GM18867 (cell line): ENCODE measurements at regions not wholly inside any gene's neighbourhood (a gene's known extent, or its start where the extent isn't known, plus 50 kb on each side); places are given as distances from the start of the nearest gene placed in this dataset.

ENCODE experiments used
- ATAC-seq: cut with Tn5 transposase; IDR thresholded peaks from one replicate; pipeline ENCODE4 v1.9.1; 2021; ENCODE audit warnings: mild to moderate bottlenecking, moderate library complexity; ENCODE audit not compliant: unreplicated experiment

DNA sequence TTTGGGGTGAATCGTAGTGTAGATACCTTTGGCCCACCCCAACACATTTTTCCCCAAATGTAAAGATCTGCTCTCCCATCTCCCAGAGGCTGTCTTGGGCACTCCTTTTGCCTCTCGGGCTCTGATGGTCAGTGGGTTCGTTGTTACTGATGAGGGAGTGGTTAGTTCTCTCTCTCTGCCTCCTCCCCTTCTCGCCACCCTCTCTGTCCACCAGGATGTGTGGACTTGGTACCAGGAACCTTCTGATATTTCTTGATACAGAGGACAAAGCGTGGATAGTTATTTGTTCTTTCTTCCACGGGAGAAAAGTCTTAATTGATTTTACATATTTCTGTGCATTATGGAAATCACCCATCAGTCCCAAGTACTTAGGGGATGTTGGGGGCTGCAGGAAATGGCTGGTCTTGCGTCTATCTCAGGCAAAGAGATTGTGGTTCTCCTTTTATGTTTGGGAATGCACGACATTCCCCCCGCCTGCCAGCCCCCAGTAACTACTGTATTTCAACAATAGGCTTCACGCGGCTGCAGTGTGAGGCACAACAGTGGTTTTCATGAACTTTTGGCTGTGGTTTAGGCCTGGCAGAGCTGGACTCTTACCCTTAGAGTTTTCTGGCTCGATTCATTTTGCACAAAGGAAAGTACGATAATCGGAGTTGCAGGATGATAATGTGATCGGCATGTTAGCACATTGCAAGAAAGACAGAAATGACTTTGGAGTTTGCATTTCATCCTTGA is 79.0 kb upstream of the ZNF536 start:
- no peak for ATAC-seq

GRCh38 chr19:30297969-30298368 is 74.2 kb upstream of the ZNF536 start:
- no peak for ATAC-seq

- no peak for ATAC-seq
These were observed 69.0 kb upstream of the ZNF536 start for GRCh38 chr19:30303131-30303654.

DNA sequence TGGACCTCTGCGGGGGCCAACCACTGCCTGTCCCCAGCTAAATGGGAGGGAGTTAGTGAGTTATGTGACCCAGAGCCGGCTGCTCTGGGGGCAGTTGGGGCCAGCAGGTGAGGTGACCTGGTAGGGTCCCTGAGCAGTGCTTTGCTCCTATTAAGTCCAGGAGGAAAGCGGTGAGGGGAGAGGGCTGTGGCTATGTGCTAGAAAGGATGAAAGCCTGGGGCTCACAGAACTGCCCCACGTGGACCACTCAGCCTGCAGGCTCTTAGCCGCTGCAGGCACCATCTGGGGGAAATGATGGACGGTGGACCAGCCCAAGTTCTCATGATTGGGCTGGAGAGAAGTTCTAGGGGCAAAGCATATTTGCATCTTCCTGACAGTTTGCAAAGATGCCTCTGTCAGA is 67.6 kb upstream of the ZNF536 start:
- ATAC-seq, result no peak

GRCh38 chr19:30305346-30306060 is 66.7 kb upstream of the ZNF536 start:
- no peak for ATAC-seq

DNA sequence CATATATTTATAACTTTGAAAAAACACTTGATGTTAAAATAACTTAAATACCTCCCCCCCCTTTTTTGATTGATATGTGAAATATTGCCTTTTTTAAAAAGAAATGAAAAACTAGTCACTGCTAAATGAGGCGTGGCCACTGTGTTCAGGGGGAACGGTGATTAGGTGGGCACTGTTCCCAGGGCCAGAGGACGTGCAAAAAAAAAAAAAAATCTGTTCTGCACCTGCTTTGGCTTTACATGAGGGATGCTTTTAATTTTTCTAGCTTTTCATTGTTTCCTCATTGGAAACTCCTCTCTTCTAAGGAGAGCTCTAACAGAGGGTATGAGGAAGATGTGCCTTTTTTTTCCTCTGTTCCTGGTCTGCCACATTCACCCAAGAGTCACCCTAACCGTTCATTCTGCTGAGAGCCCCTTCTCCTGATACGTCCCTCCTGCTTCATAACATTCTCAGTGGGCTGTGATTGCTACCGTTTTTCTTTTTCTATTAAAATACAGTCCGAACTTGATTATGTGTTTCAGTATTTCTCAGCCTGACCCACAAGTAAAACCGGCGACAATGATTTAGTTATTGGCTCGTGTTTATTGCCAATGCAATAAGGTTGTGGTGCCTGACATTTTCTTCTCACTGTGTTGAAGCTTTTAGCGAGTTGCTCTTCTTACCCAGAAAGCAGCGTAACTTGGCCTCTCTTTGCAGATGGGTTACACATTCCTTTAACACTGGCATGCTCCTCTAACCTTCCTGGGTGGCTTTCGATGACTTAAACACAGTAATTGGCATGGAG is 64.8 kb upstream of the ZNF536 start:
- ATAC-seq, result no peak

GRCh38 chr19:30309176-30309575 is 63.0 kb upstream of the ZNF536 start:
- ATAC-seq, result no peak

- no peak for ATAC-seq
These were observed 62.1 kb upstream of the ZNF536 start for GRCh38 chr19:30309905-30310601.

DNA sequence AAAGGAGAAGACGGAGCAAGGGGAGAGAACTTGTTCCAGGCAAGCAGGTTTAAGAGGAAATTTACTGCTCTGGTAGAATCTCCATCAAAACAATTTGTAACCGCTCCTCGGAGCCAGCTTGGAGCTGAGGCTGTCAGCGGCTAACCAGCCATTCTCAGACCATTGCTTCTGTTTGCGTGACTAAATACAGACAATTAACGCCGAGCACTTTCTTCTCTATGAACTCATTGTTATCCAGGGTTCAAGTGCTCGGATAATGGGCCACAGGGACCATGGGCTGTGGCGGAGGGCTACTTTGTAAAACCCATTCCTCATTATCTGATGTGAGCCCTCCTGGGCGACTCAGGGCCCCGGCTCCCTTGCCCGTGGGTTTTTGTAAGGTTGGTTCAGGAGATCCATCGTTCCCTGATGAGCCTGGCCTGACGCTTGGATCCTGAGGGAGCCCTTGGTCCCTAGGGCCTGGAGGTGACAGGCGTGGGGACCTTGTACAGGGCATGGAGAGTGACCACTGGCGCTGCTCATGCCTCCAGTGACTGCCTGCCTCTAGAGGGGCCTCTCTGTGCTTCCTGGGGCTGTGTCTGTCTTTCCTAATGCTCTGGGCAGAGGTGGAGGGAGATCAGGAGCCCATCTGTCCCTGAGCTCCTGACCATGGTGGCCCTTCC is 61.5 kb upstream of the ZNF536 start:
- ATAC-seq, result no peak

- no peak for ATAC-seq
These were observed 60.3 kb upstream of the ZNF536 start for GRCh38 chr19:30311911-30312310.

DNA sequence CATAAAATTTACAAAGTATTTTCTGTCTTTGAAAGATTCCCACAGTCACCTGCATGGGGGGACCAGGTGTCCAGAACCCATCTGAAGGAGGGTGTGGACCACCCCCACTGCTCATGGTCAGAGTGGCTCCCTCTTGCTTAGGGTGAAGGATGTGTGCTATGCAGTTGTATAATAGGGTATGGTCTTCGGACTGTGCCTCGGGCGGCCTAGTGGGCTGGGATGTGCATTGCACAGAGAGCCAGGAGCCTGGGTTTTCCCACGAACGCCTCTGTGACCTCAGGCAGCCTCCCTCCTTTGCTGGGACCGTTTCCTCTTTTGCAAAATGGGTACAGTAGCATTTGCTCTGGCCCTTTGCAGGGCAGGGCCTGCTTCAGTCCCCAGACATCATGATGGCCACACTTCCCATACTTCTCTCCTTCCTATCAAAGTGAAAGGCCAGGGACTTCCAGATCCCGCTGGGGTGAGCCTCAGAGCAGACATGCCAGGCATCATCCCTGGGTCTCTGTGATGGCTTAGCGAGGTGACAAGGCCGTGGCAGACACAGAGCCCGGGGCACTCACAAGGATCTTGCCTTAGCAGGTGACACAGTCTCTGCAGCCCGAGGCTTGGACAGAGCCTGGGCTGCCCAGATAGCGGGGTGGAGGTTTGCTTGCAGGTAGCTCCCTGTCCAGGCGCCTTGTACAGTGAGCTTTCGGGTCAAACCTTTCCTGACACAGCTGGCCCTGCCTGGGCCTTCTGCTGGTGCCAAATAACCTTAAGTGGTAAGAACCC is 59.4 kb upstream of the ZNF536 start:
- ATAC-seq, result no peak

- ATAC-seq, result no peak
These were observed 58.8 kb upstream of the ZNF536 start for GRCh38 chr19:30313353-30313750.

GRCh38 chr19:30314056-30314804 is 58.0 kb upstream of the ZNF536 start:
- ATAC-seq, result no peak

- ATAC-seq, result no peak
These were observed 57.4 kb upstream of the ZNF536 start for GRCh38 chr19:30314805-30315155.

DNA sequence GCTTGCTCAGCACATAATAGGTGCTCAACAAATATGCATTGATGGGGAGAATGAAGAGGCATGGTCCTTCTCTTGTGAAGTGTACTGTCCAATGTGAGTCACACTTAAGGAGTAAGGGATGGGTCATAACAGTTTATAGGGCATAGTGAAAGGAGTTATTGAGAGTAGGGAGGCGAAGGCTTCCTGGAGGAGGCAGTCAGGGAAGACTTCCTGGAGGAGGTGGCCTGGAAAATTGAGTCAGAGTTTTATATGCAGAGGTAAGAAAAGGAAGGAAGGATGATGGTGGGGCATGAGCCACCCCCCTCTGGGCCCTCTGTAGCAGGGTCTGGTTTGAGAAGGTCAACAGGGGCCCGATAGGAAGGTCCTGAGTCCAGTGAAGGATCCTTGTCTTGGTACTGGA is 57.0 kb upstream of the ZNF536 start:
- ATAC-seq, result no peak

GRCh38 chr19:30316000-30316491 is 56.1 kb upstream of the ZNF536 start:
- no peak for ATAC-seq

GRCh38 chr19:30316560-30317106 is 55.6 kb upstream of the ZNF536 start:
- no peak for ATAC-seq

DNA sequence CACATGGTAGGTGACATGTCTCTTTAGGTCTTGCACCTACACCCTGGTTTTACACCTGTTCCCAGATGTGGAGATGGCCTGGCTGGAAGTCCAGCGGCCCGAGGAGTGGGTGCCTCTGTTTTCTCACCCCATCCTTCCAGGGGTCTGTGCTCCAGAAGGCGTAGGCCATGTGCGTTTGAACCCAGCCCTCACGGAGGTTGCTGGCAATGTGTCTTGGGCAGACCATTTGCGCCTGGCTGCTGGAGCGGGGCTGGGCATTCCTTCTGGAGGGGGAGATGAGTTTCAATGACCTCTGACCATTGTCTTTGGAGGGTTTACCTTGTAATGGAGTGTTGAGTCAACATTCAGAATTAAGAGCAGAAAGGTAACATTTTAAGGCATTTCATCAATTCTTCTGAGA is 54.8 kb upstream of the ZNF536 start:
- no peak for ATAC-seq

DNA sequence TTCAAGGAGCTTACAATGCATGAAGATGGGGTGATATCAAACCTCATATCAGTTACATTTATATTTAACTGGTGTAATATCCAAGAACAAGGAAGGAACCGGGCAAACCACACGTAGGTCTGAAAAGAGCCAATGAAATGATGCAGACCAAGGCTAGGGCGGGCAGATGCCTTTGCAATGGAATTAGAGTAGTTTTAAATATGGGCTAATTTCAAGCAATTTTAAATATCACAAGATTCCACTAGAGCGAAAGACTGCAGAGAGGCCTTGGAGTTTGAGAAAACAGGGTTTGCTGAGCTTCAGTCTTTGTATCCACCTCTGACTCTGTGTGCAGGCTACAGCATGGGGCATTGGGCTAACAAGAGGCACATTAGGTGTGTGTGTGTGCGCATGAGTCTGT is 53.9 kb upstream of the ZNF536 start:
- no peak for ATAC-seq
